Liver (tissue), 8 donors: ENCODE measurements at regions not wholly inside any gene's neighbourhood (a gene's known extent, or its start where the extent isn't known, plus 50 kb on each side); places are given as distances from the start of the nearest gene placed in this dataset.

Experiments
- DNase-seq: peaks from one replicate; pipeline ENCODE4 v3.0.0-alpha.2; 2017; ENCODE audit warnings: low spot score
- H3K27ac ChIP-seq, 2 donors: one replicate each; pipeline ENCODE4 v1.7.0; 2013; ENCODE audit warnings: inconsistent platforms in 2 of 2, low read length in 2 of 2, control low read depth in 1 of 2, low read depth in 1 of 2, mild to moderate bottlenecking in 1 of 2
- H3K27me3 ChIP-seq, 4 donors: one replicate each; pipeline versions ENCODE4 v1.6.1 to v1.7.0; 2013; ENCODE audit warnings: low read length in 3 of 4, inconsistent platforms in 1 of 4, mild to moderate bottlenecking in 1 of 4, moderate library complexity in 1 of 4; ENCODE audit not compliant: control insufficient read depth in 4 of 4, insufficient read depth in 4 of 4
- H3K36me3 ChIP-seq, 4 donors: one replicate each; pipeline versions ENCODE4 v1.6.1 to v1.7.0; 2013; ENCODE audit warnings: low read length in 3 of 4, mild to moderate bottlenecking in 3 of 4, low read depth in 1 of 4, moderate library complexity in 1 of 4; ENCODE audit not compliant: control insufficient read depth in 4 of 4, insufficient read depth in 3 of 4
- H3K4me1 ChIP-seq, 4 donors: one replicate each; pipeline versions ENCODE4 v1.6.1 to v1.7.0; 2013; ENCODE audit warnings: low read length in 3 of 4, mild to moderate bottlenecking in 3 of 4, moderate library complexity in 1 of 4; ENCODE audit not compliant: control insufficient read depth in 4 of 4, insufficient read depth in 4 of 4
- H3K4me3 ChIP-seq, 3 donors: one replicate each; pipeline versions ENCODE4 v1.6.1 to v1.7.0; 2013; ENCODE audit warnings: low read length in 3 of 3, control low read depth in 1 of 3, low read depth in 1 of 3, mild to moderate bottlenecking in 1 of 3
- H3K9ac ChIP-seq, 2 donors: one replicate each; pipeline ENCODE4 v1.7.0; 2013; ENCODE audit warnings: low read length in 2 of 2, mild to moderate bottlenecking in 2 of 2, moderate library complexity in 2 of 2, control low read depth in 1 of 2, low read depth in 1 of 2
- H3K9me3 ChIP-seq, 4 donors: one replicate each; pipeline versions ENCODE4 v1.6.1 to v1.7.0; 2013; ENCODE audit warnings: low read length in 3 of 4; ENCODE audit not compliant: control insufficient read depth in 4 of 4
- ATF3 ChIP-seq: IDR thresholded peaks from 2 replicates; pipeline ENCODE4 v1.6.1; 2016; ENCODE audit warnings: antibody characterized with exemption
- CTCF ChIP-seq: fragments of 150-350 bp; IDR thresholded peaks from 2 replicates; pipeline ENCODE4 v1.5.1; 2017; ENCODE audit warnings: improper control_type of control experiment, low read depth, low read length; ENCODE audit not compliant: missing input control
- EGR1 ChIP-seq, 2 donors: IDR thresholded peaks; 2 replicates each; pipeline ENCODE4 v1.6.1; 2016 to 2018; ENCODE audit warnings: antibody characterized with exemption in 2 of 2, low read depth in 2 of 2
- FOXA1 ChIP-seq: IDR thresholded peaks from 2 replicates; pipeline ENCODE4 v1.6.1; 2016; ENCODE audit warnings: antibody characterized with exemption
- GABPA ChIP-seq, 2 donors: IDR thresholded peaks in 1 of 2; conservative IDR thresholded peaks in 1 of 2; 2 replicates each; pipeline ENCODE4 v1.6.1; 2016; ENCODE audit warnings: antibody characterized with exemption in 2 of 2, mild to moderate bottlenecking in 1 of 2, moderate library complexity in 1 of 2
- HNF4G ChIP-seq: IDR thresholded peaks from 2 replicates; pipeline ENCODE4 v1.6.1; 2016; ENCODE audit warnings: antibody characterized with exemption
- JUND ChIP-seq, 2 donors: IDR thresholded peaks; 2 replicates each; pipeline ENCODE4 v1.6.1; 2016; ENCODE audit warnings: antibody characterized with exemption in 2 of 2
- RXRA ChIP-seq, 2 donors: IDR thresholded peaks; 2 replicates each; pipeline ENCODE4 v1.6.1; 2017 to 2018; ENCODE audit warnings: antibody characterized with exemption in 2 of 2, mild to moderate bottlenecking in 1 of 2
- SP1 ChIP-seq: IDR thresholded peaks from 2 replicates; pipeline ENCODE4 v1.6.1; 2018; ENCODE audit warnings: antibody characterized with exemption, mild to moderate bottlenecking
- TAF1 ChIP-seq: conservative IDR thresholded peaks from 2 replicates; pipeline ENCODE4 v1.6.1; 2016; ENCODE audit warnings: antibody characterized with exemption, mild to moderate bottlenecking
- YY1 ChIP-seq: IDR thresholded peaks from 2 replicates; pipeline ENCODE4 v1.6.1; 2016; ENCODE audit warnings: antibody characterized with exemption, mild to moderate bottlenecking
- WGBS: extraction: QIAGEN DNeasy Blood & Tissue Kit; methylation state at CpG from one replicate; pipeline ENCODE4 v1.1.7; 2013; 5-methylcytosine and 5-hydroxymethylcytosine counted together
- TF ChIP-seq, protein P1 (sequence below): IDR thresholded peaks from 2 replicates; pipeline ENCODE4 v1.6.1; 2016; ENCODE audit warnings: antibody characterized with exemption, mild to moderate bottlenecking
- TF ChIP-seq, protein P2 (sequence below): IDR thresholded peaks from 2 replicates; pipeline ENCODE4 v1.6.1; 2016; ENCODE audit warnings: antibody characterized with exemption
- donor health status: healthy.
- donor health status: healthy.
- donor health status: healthy.
- donor health status: healthy.
- donor health status: healthy.

DNA sequence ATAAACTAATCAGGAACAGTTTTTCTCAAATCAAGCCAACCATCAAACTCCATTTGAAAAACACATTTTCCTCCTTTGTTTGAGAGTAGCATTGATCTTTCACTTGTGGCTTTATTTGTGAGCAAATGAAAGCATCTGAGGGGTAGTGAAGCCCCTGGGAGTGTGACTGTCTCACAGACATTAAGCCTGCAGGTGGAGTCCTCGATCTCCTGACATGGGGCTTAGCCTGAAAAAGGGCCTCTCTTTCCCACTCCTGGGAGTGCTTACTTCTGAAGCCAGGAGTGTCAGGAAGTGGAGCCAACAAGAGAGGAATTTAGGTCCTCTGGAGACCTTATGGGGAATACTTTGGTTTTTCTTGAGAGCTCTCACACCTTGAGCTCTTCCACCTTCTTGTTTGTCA is 158.2 kb upstream of the SFRP2 start:
- H3K4me3 ChIP-seq = no peak overlapping the region
- no peaks in the 10 kb centered on the region for H3K4me1 ChIP-seq
- 73% methylated on average over 1 of the region's 1 CpG for WGBS
- H3K9ac ChIP-seq = no peak overlapping the region
- DNase-seq = no peak
- H3K9me3 ChIP-seq = peaks cover 0 to 4% (median 0%) of the 10 kb centered on the region in 4 donors
- no peaks in the 10 kb centered on the region for H3K36me3 ChIP-seq
- H3K27ac ChIP-seq = no peak overlapping the region
- no peaks in the 10 kb centered on the region for H3K27me3 ChIP-seq
- TF ChIP-seq RXRA (IDR thresholded peaks at IDR 0.05) (no peak), JUND (IDR thresholded peaks at IDR 0.05) (no peak), ATF3 (no peak), EGR1 (IDR thresholded peaks at IDR 0.05; ENCODE audit: low read depth in 2 of 2) (no peak), YY1 (no peak), TAF1 (no peak), CTCF (no peak), SP1 (no peak)
- TF ChIP-seq, protein P1, sequence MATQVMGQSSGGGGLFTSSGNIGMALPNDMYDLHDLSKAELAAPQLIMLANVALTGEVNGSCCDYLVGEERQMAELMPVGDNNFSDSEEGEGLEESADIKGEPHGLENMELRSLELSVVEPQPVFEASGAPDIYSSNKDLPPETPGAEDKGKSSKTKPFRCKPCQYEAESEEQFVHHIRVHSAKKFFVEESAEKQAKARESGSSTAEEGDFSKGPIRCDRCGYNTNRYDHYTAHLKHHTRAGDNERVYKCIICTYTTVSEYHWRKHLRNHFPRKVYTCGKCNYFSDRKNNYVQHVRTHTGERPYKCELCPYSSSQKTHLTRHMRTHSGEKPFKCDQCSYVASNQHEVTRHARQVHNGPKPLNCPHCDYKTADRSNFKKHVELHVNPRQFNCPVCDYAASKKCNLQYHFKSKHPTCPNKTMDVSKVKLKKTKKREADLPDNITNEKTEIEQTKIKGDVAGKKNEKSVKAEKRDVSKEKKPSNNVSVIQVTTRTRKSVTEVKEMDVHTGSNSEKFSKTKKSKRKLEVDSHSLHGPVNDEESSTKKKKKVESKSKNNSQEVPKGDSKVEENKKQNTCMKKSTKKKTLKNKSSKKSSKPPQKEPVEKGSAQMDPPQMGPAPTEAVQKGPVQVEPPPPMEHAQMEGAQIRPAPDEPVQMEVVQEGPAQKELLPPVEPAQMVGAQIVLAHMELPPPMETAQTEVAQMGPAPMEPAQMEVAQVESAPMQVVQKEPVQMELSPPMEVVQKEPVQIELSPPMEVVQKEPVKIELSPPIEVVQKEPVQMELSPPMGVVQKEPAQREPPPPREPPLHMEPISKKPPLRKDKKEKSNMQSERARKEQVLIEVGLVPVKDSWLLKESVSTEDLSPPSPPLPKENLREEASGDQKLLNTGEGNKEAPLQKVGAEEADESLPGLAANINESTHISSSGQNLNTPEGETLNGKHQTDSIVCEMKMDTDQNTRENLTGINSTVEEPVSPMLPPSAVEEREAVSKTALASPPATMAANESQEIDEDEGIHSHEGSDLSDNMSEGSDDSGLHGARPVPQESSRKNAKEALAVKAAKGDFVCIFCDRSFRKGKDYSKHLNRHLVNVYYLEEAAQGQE = no peak

GRCh38 chr4:153945704-153946103 is 156.8 kb upstream of the SFRP2 start:
- H3K4me1 ChIP-seq = no peaks in the 10 kb centered on the region
- no peak overlapping the region for H3K27ac ChIP-seq
- TF ChIP-seq HNF4G (no peak), RXRA (IDR thresholded peaks at IDR 0.05) (no peak), FOXA1 (no peak), ATF3 (no peak), EGR1 (IDR thresholded peaks at IDR 0.05; ENCODE audit: low read depth in 2 of 2) (no peak), CTCF (no peak), GABPA (IDR thresholded peaks at IDR 0.05 in 1 of 2, conservative IDR thresholded peaks at IDR 0.05 in 1 of 2) (no peak), YY1 (no peak), TAF1 (no peak)
- TF ChIP-seq, protein P1 = no peak
- TF ChIP-seq, protein P2, sequence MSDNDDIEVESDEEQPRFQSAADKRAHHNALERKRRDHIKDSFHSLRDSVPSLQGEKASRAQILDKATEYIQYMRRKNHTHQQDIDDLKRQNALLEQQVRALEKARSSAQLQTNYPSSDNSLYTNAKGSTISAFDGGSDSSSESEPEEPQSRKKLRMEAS = no peak
- 77% methylated on average over 1 of the region's 1 CpG for WGBS
- DNase-seq = no peak
- H3K4me3 ChIP-seq = no peak overlapping the region
- no peak overlapping the region for H3K9ac ChIP-seq
- H3K27me3 ChIP-seq = no peaks in the 10 kb centered on the region
- peaks cover 0 to 4% (median 0%) of the 10 kb centered on the region in 4 donors for H3K9me3 ChIP-seq
- no peaks in the 10 kb centered on the region for H3K36me3 ChIP-seq
